ENCODE measurements at regions not wholly inside any gene's neighbourhood (a gene's known extent, or its start where the extent isn't known, plus 50 kb on each side); places are given as distances from the start of the nearest gene placed in this dataset.

DNA sequence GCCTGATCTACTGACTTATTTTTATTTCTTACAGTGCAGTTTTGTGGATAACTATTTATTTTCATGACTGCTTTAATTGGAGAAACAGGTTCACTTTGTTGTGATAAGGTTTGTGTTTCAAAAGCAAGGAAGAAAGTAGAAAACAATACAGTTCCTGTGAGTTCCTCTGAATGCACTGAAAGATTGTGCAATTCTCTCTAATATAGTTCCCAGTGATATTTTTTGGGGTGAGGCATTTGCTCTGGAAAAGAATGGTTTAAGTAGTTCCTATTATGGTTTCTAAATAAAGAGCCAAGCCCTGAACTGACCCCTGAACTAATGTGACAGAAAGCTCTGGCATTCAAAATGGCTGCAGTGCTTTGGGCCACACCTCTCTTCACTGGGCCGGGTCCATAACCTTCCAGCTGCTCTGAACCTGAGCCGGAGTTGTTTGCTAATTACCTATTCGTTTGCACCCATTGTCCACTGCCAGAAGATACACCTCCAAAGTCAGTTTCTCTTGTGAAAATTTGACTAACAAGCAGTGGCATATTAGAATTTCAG is 56.6 kb upstream of the VTCN1 start:
- no peak for DNase-seq
- in situ Hi-C loops (cut with MboI; ENCODE audit: low pct_unique_long_range_greater_than_20kb, low sequenced_read_pairs): loop anchor here (10.0 kb wide), 1 partner anchor 63 kb away; no protein-coding TSS in a partner anchor

DNA sequence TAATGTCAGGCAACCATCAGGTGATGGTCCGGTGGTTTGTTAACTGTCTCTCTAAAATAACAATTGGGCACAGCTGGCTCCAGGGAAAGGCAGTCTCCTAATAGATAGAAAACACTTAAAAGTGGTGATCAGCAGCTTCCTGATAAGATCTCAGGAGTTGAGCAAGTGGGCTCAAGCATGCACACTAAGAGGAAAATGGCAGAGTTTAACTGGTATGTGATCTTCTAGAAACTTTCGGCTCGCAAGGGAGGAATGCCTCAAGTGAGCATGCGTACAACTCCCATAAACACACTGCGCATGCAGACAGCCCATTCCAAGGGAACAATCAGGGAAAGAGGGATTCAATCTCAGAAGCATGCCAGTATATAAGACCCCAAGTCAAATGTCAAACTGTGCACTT is 52.2 kb upstream of the VTCN1 start:
- in situ Hi-C loops (cut with MboI; ENCODE audit: low pct_unique_long_range_greater_than_20kb, low sequenced_read_pairs): loop anchor here (10.0 kb wide), 1 partner anchor 58 kb away; no protein-coding TSS in a partner anchor
- no peak for DNase-seq

DNA sequence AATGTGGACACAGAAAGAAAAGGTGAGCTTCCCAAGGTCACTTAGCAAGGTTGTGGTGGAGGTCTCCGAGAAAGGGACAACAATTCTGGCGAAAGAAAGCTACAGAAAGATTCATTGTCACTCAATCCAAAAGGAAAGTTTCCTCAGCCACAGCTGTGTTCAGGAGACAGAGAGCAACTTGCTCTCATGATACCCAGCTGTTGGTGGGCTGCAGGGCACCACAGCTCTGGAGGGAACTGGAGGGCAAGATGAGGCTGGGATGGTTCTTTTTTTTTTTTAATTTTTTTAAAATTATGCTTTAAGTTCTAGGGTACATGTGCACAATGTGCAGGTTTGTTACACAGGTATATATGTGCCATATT is 50.7 kb upstream of the VTCN1 start:
- no peak for DNase-seq

DNA sequence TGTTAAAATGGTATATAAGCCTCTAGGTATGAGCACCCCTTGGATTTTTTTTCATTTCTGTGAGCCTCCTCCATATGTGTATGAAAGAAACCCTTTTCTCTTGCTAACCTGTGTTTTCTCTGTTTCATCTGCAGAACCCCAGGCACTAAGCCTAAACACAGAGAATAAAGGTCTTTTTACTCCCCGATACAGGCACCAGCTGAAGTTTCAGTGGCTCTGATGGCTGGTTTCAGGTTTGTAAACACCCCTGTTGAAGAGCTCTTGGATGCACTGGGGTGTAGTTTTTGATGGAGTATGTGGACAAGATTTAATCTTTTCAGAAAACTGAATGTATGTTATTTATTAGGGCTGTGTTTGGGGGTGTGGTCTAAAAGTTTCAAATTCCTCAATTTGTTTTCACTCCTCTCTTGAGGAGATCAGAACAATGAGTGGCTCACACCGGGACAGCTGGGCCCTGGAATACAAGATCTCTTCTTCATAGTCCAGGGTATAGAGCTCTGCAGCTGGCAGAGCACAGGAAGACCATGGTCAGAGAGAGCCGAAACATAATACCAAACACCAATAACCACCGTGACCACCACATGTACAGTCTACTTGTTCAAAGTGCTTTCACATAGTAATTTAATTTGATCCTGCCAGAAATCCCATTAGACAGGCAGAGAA is 50.2 kb upstream of the VTCN1 start:
- no peak for DNase-seq
- in situ Hi-C loops (cut with MboI; ENCODE audit: low pct_unique_long_range_greater_than_20kb, low sequenced_read_pairs): loop anchor here (10.0 kb wide), 1 partner anchor 56 kb away; no protein-coding TSS in a partner anchor

More for the DNA sequence above, 50.7 kb upstream of the VTCN1 start:
- in situ Hi-C loops (cut with MboI; ENCODE audit: low pct_unique_long_range_greater_than_20kb, low sequenced_read_pairs): loop anchor here (10.0 kb wide), 1 partner anchor 57 kb away; no protein-coding TSS in a partner anchor
